Activated CD4-positive, alpha-beta memory T cell treated with anti-CD3 and anti-CD28 coated beads for 36 hours (primary cell): ENCODE measurements at regions not wholly inside any gene's neighbourhood (a gene's known extent, or its start where the extent isn't known, plus 50 kb on each side); places are given as distances from the start of the nearest gene placed in this dataset.

Source experiments
- CTCF ChIA-PET: fragments of 350-600 bp; sonication (Branson Sonifier 250); formaldehyde crosslinking; loops from one replicate; lab custom pipeline; 2021; ENCODE audit warnings: antibody characterized with exemption, inconsistent platforms; lab: Charles Lee
- POLR2A ChIA-PET: fragments of 350-600 bp; sonication (Branson Sonifier 250); formaldehyde crosslinking; loops from one replicate; lab custom pipeline; 2021; ENCODE audit warnings: antibody characterized with exemption; lab: Charles Lee
- DNase-seq: peaks from one replicate; pipeline ENCODE4 v3.0.0-alpha.2; 2020
- H3K27ac Mint-ChIP-seq: one replicate; pipeline ENCODE4 v1.8.0; 2021; ENCODE audit warnings: mixed read lengths
- H3K27me3 Mint-ChIP-seq: one replicate; pipeline ENCODE4 v1.8.0; 2021; ENCODE audit warnings: mixed read lengths
- H3K36me3 Mint-ChIP-seq: one replicate; pipeline ENCODE4 v1.8.0; 2021; ENCODE audit warnings: mixed read lengths
- H3K4me1 Mint-ChIP-seq: one replicate; pipeline ENCODE4 v1.8.0; 2021; ENCODE audit warnings: low read depth, mixed read lengths
- H3K4me3 Mint-ChIP-seq: one replicate; pipeline ENCODE4 v1.8.0; 2021; ENCODE audit warnings: mild to moderate bottlenecking, mixed read lengths
- H3K9me3 Mint-ChIP-seq: one replicate; pipeline ENCODE4 v1.8.0; 2021; ENCODE audit warnings: mixed read lengths
- intact Hi-C: fragments of 100-400 bp; cut with micrococcal nuclease; formaldehyde crosslinking; loops from one replicate; pipeline ENCODE4 v1.15.1; 2023

- Mint-ChIP-seq H3K4me3 (no peak overlapping the region), H3K27me3 (no peaks in the 10 kb centered on the region), H3K27ac (no peak overlapping the region), H3K36me3 (no peaks in the 10 kb centered on the region), H3K9me3 (no peaks in the 10 kb centered on the region), H3K4me1 (no peaks in the 10 kb centered on the region)
- DNase-seq = no peak
- intact Hi-C loops = no loop called here
- POLR2A ChIA-PET = no interaction called here
- CTCF ChIA-PET = no interaction called here
Observed at GRCh38 chr9:78808048-78808447, 511.1 kb downstream of the PSAT1 start.

GRCh38 chr9:78811622-78812276 lies 514.8 kb downstream of the PSAT1 start:
- DNase-seq = no peak
- Mint-ChIP-seq H3K4me3 (no peak overlapping the region), H3K36me3 (no peaks in the 10 kb centered on the region), H3K9me3 (no peaks in the 10 kb centered on the region), H3K27ac (no peak overlapping the region), H3K27me3 (no peaks in the 10 kb centered on the region), H3K4me1 (no peaks in the 10 kb centered on the region)
- intact Hi-C loops = no loop called here
- ChIA-PET CTCF (no interaction called here), POLR2A (interaction anchor here (0.6 kb wide), 1 partner anchor 29 kb away, joined by 3 read pairs; no protein-coding TSS in a partner anchor)

GRCh38 chr9:78812665-78813064 lies 515.7 kb downstream of the PSAT1 start:
- intact Hi-C loops = no loop called here
- ChIA-PET CTCF (no interaction called here), POLR2A (no interaction called here)
- no peaks in the 10 kb centered on the region for H3K36me3 Mint-ChIP-seq
- H3K4me1 Mint-ChIP-seq = no peaks in the 10 kb centered on the region
- H3K9me3 Mint-ChIP-seq = no peaks in the 10 kb centered on the region
- no peak overlapping the region for H3K27ac Mint-ChIP-seq
- no peak overlapping the region for H3K4me3 Mint-ChIP-seq
- no peaks in the 10 kb centered on the region for H3K27me3 Mint-ChIP-seq
- no peak for DNase-seq

GRCh38 chr9:78813602-78814180 lies 516.8 kb downstream of the PSAT1 start:
- POLR2A ChIA-PET = no interaction called here
- no peak overlapping the region for H3K27ac Mint-ChIP-seq
- no peaks in the 10 kb centered on the region for H3K9me3 Mint-ChIP-seq
- no peaks in the 10 kb centered on the region for H3K4me1 Mint-ChIP-seq
- CTCF ChIA-PET = no interaction called here
- intact Hi-C loops = no loop called here
- no peaks in the 10 kb centered on the region for H3K36me3 Mint-ChIP-seq
- H3K27me3 Mint-ChIP-seq = no peaks in the 10 kb centered on the region
- DNase-seq = no peak
- no peak overlapping the region for H3K4me3 Mint-ChIP-seq

- Mint-ChIP-seq H3K27me3 (no peaks in the 10 kb centered on the region), H3K36me3 (no peaks in the 10 kb centered on the region), H3K4me3 (peak overlapping the region; percentile 42), H3K4me1 (peaks cover 5% of the 10 kb centered on the region), H3K9me3 (no peaks in the 10 kb centered on the region), H3K27ac (no peak overlapping the region)
- ChIA-PET POLR2A (no interaction called here), CTCF (interaction anchor here (1.0 kb wide), 1 partner anchor 30 kb away, joined by 3 read pairs; no protein-coding TSS in a partner anchor)
- intact Hi-C loops = no loop called here
- no peak for DNase-seq
Observed at GRCh38 chr9:78821126-78821822, 524.3 kb downstream of the PSAT1 start.

- Mint-ChIP-seq H3K36me3 (no peaks in the 10 kb centered on the region), H3K4me3 (no peak overlapping the region), H3K9me3 (no peaks in the 10 kb centered on the region), H3K27ac (no peak overlapping the region), H3K4me1 (no peaks in the 10 kb centered on the region), H3K27me3 (no peaks in the 10 kb centered on the region)
- no peak for DNase-seq
- CTCF ChIA-PET = interaction anchor here (0.6 kb wide), 1 partner anchor 232 kb away, joined by 3 read pairs; no protein-coding TSS in a partner anchor
- POLR2A ChIA-PET = interaction anchor here (0.6 kb wide), 1 partner anchor 15 kb away, joined by 3 read pairs; no protein-coding TSS in a partner anchor
- intact Hi-C loops = no loop called here
Observed at GRCh38 chr9:78826527-78826926, 529.6 kb downstream of the PSAT1 start.

- no peak for DNase-seq
- H3K27ac Mint-ChIP-seq = no peak overlapping the region
- ChIA-PET POLR2A (no interaction called here), CTCF (no interaction called here)
- H3K9me3 Mint-ChIP-seq = no peaks in the 10 kb centered on the region
- no peak overlapping the region for H3K4me3 Mint-ChIP-seq
- intact Hi-C loops = no loop called here
- no peaks in the 10 kb centered on the region for H3K27me3 Mint-ChIP-seq
- H3K4me1 Mint-ChIP-seq = no peaks in the 10 kb centered on the region
- H3K36me3 Mint-ChIP-seq = no peaks in the 10 kb centered on the region
Observed at GRCh38 chr9:78828521-78828920, 531.6 kb downstream of the PSAT1 start.

- POLR2A ChIA-PET = no interaction called here
- no peaks in the 10 kb centered on the region for H3K4me1 Mint-ChIP-seq
Observed at GRCh38 chr9:78830301-78830700, 533.4 kb downstream of the PSAT1 start.

GRCh38 chr9:78831726-78832125 lies 534.8 kb downstream of the PSAT1 start:
- DNase-seq = no peak
- Mint-ChIP-seq H3K4me1 (no peaks in the 10 kb centered on the region), H3K27ac (no peak overlapping the region), H3K27me3 (no peaks in the 10 kb centered on the region), H3K9me3 (no peaks in the 10 kb centered on the region), H3K4me3 (no peak overlapping the region), H3K36me3 (no peaks in the 10 kb centered on the region)
- CTCF ChIA-PET = no interaction called here
- intact Hi-C loops = no loop called here
- POLR2A ChIA-PET = no interaction called here

More at GRCh38 chr9:78830301-78830700, 533.4 kb downstream of the PSAT1 start:
- DNase-seq = no peak
- intact Hi-C loops = no loop called here
- no peaks in the 10 kb centered on the region for H3K36me3 Mint-ChIP-seq
- no peaks in the 10 kb centered on the region for H3K27me3 Mint-ChIP-seq
- H3K9me3 Mint-ChIP-seq = no peaks in the 10 kb centered on the region
- H3K27ac Mint-ChIP-seq = no peak overlapping the region
- H3K4me3 Mint-ChIP-seq = no peak overlapping the region
- CTCF ChIA-PET = no interaction called here

- no peaks in the 10 kb centered on the region for H3K4me1 Mint-ChIP-seq
- intact Hi-C loops = no loop called here
Observed at GRCh38 chr9:78835928-78836450, 539.1 kb downstream of the PSAT1 start.

GRCh38 chr9:78839252-78839651 lies 542.3 kb downstream of the PSAT1 start:
- CTCF ChIA-PET = no interaction called here
- Mint-ChIP-seq H3K36me3 (no peaks in the 10 kb centered on the region), H3K27me3 (no peaks in the 10 kb centered on the region), H3K4me3 (no peak overlapping the region), H3K4me1 (no peaks in the 10 kb centered on the region), H3K9me3 (peaks cover 14% of the 10 kb centered on the region), H3K27ac (no peak overlapping the region)
- intact Hi-C loops = no loop called here
- DNase-seq = no peak
- POLR2A ChIA-PET = no interaction called here

More at GRCh38 chr9:78835928-78836450, 539.1 kb downstream of the PSAT1 start:
- H3K36me3 Mint-ChIP-seq = no peaks in the 10 kb centered on the region
- H3K27me3 Mint-ChIP-seq = no peaks in the 10 kb centered on the region
- no peak for DNase-seq
- H3K4me3 Mint-ChIP-seq = no peak overlapping the region
- CTCF ChIA-PET = no interaction called here
- no peaks in the 10 kb centered on the region for H3K9me3 Mint-ChIP-seq
- POLR2A ChIA-PET = no interaction called here
- H3K27ac Mint-ChIP-seq = no peak overlapping the region

- H3K27me3 Mint-ChIP-seq = no peaks in the 10 kb centered on the region
- no peak overlapping the region for H3K27ac Mint-ChIP-seq
- intact Hi-C loops = no loop called here
- H3K36me3 Mint-ChIP-seq = no peaks in the 10 kb centered on the region
- POLR2A ChIA-PET = no interaction called here
- H3K4me1 Mint-ChIP-seq = no peaks in the 10 kb centered on the region
- H3K4me3 Mint-ChIP-seq = no peak overlapping the region
- CTCF ChIA-PET = no interaction called here
- H3K9me3 Mint-ChIP-seq = peaks cover 16% of the 10 kb centered on the region
- no peak for DNase-seq
Observed at GRCh38 chr9:78848061-78848460, 551.1 kb downstream of the PSAT1 start.
